ENCODE measurements at regions not wholly inside any gene's neighbourhood (a gene's known extent, or its start where the extent isn't known, plus 50 kb on each side); places are given as distances from the start of the nearest gene placed in this dataset.

DNA sequence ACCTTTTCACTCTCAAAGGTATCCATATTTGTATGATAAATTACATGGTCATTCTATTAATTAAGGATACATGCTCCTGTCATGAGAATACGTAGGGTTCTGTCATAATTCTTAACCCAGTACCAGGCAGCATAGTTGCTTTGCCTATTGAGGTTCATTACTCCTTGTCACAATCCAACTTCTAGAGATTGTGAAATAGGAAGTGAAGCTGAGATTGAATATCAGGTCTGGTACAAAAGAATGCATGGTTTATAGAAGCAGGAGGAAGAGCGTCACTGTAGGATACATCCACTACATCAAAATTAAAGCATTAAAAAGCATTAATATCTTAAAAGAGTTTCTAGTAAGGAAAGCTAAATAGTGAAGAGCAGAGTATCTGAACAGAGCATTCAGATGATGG, 647.0 kb downstream of the IQCM start:
- no peak for TF ChIP-seq EZH2 (IDR thresholded peaks at IDR 0.05; ENCODE audit: low read length)
- TF ChIP-seq CTCF (optimal IDR thresholded peaks at IDR 0.05 in 1 of 3, IDR thresholded peaks at IDR 0.05 in 1 of 3, conservative IDR thresholded peaks at IDR 0.05 in 1 of 3; ENCODE audit: extremely low read depth in 1 of 3, insufficient read depth in 2 of 3, low read length in 3 of 3) = no peak
